Central memory CD8-positive, alpha-beta T cell (primary cell): ENCODE measurements at regions not wholly inside any gene's neighbourhood (a gene's known extent, or its start where the extent isn't known, plus 50 kb on each side); places are given as distances from the start of the nearest gene placed in this dataset.

ENCODE experiments used
- ATAC-seq: fragments of 150-1000 bp; cut with Tn5 transposase; replicated peaks from 2 replicates; pipeline ENCODE4 v1.10.0; 2022; ENCODE audit warnings: mild to moderate bottlenecking, moderate FRiP score, moderate number of reproducible peaks; ENCODE audit not compliant: poor library complexity, severe bottlenecking; ENCODE audit errors: extremely low read depth
- DNase-seq, 2 donors: peaks; one replicate each; pipeline ENCODE4 v3.0.0; 2021; ENCODE audit warnings: low spot score in 2 of 2
- H3K27ac Mint-ChIP-seq: one replicate; pipeline ENCODE4 v1.8.0; 2022; ENCODE audit warnings: low read depth, mild to moderate bottlenecking, moderate library complexity, mixed read lengths
- H3K27me3 Mint-ChIP-seq: one replicate; pipeline ENCODE4 v1.8.0; 2022; ENCODE audit warnings: mixed read lengths
- H3K36me3 Mint-ChIP-seq: one replicate; pipeline ENCODE4 v1.8.0; 2022; ENCODE audit warnings: mild to moderate bottlenecking, moderate library complexity, mixed read lengths; ENCODE audit not compliant: insufficient read depth
- H3K4me1 Mint-ChIP-seq: one replicate; pipeline ENCODE4 v1.8.0; 2022; ENCODE audit warnings: mixed read lengths
- H3K4me3 Mint-ChIP-seq: one replicate; pipeline ENCODE4 v1.8.0; 2022; ENCODE audit warnings: mild to moderate bottlenecking, moderate library complexity, mixed read lengths
- H3K9me3 Mint-ChIP-seq: one replicate; pipeline ENCODE4 v1.8.0; 2022; ENCODE audit warnings: mixed read lengths

DNA sequence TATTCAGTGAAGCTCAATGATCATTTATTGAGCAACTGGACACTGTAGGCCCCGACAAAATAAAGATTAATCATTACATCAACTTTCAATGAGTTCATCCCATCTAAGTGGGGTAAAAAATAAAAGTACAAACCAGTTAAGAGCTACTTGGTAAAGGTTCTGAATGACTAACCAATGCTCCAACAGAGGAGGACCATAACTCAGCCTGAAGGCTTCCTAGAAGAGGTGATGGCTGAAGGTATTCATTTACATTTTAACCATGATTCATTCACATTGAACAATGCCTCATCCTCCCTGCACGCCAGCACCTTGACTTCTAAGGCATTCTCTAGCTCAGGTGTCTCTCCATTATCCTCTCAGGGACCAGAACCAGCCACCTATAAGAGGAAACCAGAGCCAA, 201.4 kb downstream of the ZNF462 start:
- no peak overlapping the region for H3K27ac Mint-ChIP-seq
- no peak for ATAC-seq
- no peaks in the 10 kb centered on the region for H3K36me3 Mint-ChIP-seq
- H3K9me3 Mint-ChIP-seq: no peaks in the 10 kb centered on the region
- no peak overlapping the region for H3K4me3 Mint-ChIP-seq
- no peak for DNase-seq
- H3K4me1 Mint-ChIP-seq: no peaks in the 10 kb centered on the region
- no peaks in the 10 kb centered on the region for H3K27me3 Mint-ChIP-seq

DNA sequence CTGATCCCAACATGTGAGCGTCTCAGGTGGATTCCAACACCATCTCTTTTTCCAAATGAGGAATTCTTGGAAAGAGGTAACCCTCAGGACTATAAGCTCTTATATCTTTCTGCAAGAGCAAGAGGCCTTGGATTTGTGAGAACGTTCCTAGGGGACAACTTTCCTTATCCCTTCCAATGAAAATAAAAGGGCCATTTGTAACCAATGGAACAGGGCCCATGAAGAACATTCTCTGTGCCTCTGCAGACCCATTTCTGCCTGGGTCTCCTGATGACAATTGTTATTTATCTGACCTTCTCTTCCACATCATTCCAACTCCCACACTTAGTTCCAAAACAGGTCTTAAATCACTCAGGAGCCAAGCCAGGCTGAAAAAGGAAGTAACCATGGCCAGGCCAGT, 202.6 kb downstream of the ZNF462 start:
- DNase-seq (no peak), ATAC-seq (no peak)
- no peaks in the 10 kb centered on the region for H3K27me3 Mint-ChIP-seq
- no peaks in the 10 kb centered on the region for H3K4me1 Mint-ChIP-seq
- no peaks in the 10 kb centered on the region for H3K9me3 Mint-ChIP-seq
- no peak overlapping the region for H3K4me3 Mint-ChIP-seq
- H3K36me3 Mint-ChIP-seq: no peaks in the 10 kb centered on the region
- no peak overlapping the region for H3K27ac Mint-ChIP-seq

GRCh38 chr9:107067739-107068416, 204.9 kb downstream of the ZNF462 start:
- DNase-seq: no peak
- Mint-ChIP-seq H3K9me3 (no peaks in the 10 kb centered on the region), H3K27me3 (no peaks in the 10 kb centered on the region), H3K4me1 (no peaks in the 10 kb centered on the region), H3K36me3 (no peaks in the 10 kb centered on the region), H3K27ac (no peak overlapping the region), H3K4me3 (no peak overlapping the region)
- ATAC-seq: no peak

GRCh38 chr9:107068581-107068980, 205.6 kb downstream of the ZNF462 start:
- DNase-seq (no peak), ATAC-seq (no peak)
- Mint-ChIP-seq H3K36me3 (no peaks in the 10 kb centered on the region), H3K9me3 (no peaks in the 10 kb centered on the region), H3K4me3 (no peak overlapping the region), H3K27me3 (no peaks in the 10 kb centered on the region), H3K27ac (no peak overlapping the region), H3K4me1 (no peaks in the 10 kb centered on the region)

DNA sequence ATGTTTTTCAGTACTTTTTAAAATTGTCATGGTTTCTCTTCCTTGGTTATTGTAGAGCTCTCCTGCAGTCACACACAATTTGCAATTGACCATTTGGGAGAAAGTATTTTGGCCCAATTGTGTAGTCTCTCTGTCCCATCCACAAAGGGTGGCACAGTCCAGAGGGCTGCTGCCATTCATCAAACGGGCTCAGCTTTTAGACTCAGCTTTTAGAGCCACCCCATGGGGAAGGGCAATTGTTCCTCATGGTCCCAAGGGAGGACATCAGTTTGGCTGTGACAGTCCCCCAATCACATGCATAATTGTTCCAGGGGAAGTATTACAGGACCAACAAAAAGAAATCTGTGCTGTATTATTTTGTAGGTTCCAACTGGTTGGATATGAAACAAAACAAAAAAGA, 207.6 kb downstream of the ZNF462 start:
- no peaks in the 10 kb centered on the region for H3K4me1 Mint-ChIP-seq
- no peaks in the 10 kb centered on the region for H3K36me3 Mint-ChIP-seq
- no peaks in the 10 kb centered on the region for H3K27me3 Mint-ChIP-seq
- no peak for DNase-seq
- ATAC-seq: no peak
- no peak overlapping the region for H3K27ac Mint-ChIP-seq
- no peak overlapping the region for H3K4me3 Mint-ChIP-seq
- H3K9me3 Mint-ChIP-seq: no peaks in the 10 kb centered on the region

DNA sequence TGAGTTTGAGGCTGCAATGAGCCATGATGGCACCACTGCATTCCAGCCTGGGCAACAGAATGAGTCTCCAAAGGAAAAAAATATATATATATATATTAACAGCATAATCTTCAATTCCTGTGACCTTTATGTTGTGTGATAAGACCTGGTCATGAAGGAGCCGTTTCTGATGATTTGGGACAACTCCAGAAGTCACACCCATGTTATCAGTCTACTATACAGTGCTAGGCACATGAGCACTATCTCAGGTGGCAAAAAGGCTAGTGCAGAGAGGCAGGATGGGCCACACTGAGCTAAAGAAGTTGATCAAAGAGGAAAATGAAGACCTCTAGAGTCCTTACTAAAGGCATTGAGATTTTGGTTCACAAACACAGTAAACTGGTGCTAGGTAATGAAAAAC, 205.0 kb upstream of the RAD23B start:
- Mint-ChIP-seq H3K27me3 (no peaks in the 10 kb centered on the region), H3K27ac (no peak overlapping the region), H3K9me3 (no peaks in the 10 kb centered on the region), H3K36me3 (no peaks in the 10 kb centered on the region), H3K4me3 (no peak overlapping the region), H3K4me1 (no peaks in the 10 kb centered on the region)
- DNase-seq: no peak
- no peak for ATAC-seq

DNA sequence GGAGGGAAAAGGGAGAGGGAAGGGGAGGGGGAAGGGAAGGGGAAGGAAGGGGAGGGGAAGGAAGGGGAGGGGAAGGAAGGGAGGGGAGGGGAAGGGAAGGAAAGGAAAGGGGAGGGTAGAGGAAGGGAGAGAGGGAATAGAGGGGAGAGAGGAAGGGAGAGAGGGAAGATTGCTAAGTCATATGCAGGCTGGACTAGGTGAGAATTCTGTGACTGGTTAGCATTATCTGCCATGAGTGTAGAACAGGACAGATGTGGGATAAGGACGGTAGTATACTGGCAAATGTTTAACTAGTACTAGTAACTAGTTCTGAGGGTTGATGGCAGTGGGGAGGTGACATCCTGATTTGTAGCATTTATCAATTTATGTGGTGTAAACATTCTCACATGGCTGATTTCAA, 203.5 kb upstream of the RAD23B start:
- no peak for DNase-seq
- no peaks in the 10 kb centered on the region for H3K9me3 Mint-ChIP-seq
- ATAC-seq: no peak
- H3K4me1 Mint-ChIP-seq: no peaks in the 10 kb centered on the region
- no peaks in the 10 kb centered on the region for H3K27me3 Mint-ChIP-seq
- no peak overlapping the region for H3K27ac Mint-ChIP-seq
- no peaks in the 10 kb centered on the region for H3K36me3 Mint-ChIP-seq
- H3K4me3 Mint-ChIP-seq: no peak overlapping the region

GRCh38 chr9:107080130-107080529, 202.9 kb upstream of the RAD23B start:
- no peaks in the 10 kb centered on the region for H3K36me3 Mint-ChIP-seq
- no peaks in the 10 kb centered on the region for H3K9me3 Mint-ChIP-seq
- DNase-seq: no peak
- ATAC-seq: no peak
- H3K4me3 Mint-ChIP-seq: no peak overlapping the region
- H3K4me1 Mint-ChIP-seq: no peaks in the 10 kb centered on the region
- no peak overlapping the region for H3K27ac Mint-ChIP-seq
- H3K27me3 Mint-ChIP-seq: no peaks in the 10 kb centered on the region

DNA sequence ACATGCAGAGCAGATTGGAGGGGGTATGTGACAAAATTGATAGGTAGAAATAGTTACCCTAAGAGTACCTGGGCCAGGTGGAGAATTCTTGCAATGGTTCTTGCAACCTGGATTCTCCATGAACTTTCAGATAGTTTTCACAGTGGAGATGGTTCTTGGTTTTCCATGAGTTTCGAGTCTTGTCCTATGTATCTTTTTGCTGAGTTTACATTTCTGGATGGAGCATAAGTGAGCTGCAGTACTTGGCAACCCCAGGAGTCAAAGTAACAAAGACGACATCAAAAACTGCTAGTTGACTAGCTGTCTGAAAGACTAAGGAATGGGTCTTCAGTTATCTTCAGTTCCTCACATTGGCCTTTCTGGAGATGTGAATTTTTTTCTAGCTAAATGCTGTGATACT, 196.6 kb upstream of the RAD23B start:
- DNase-seq (no peak), ATAC-seq (no peak)
- no peak overlapping the region for H3K27ac Mint-ChIP-seq
- peaks cover 2% of the 10 kb centered on the region for H3K36me3 Mint-ChIP-seq
- no peaks in the 10 kb centered on the region for H3K4me1 Mint-ChIP-seq
- no peak overlapping the region for H3K4me3 Mint-ChIP-seq
- no peaks in the 10 kb centered on the region for H3K9me3 Mint-ChIP-seq
- peaks cover 25% of the 10 kb centered on the region for H3K27me3 Mint-ChIP-seq

- Mint-ChIP-seq H3K4me1 (no peaks in the 10 kb centered on the region), H3K27ac (no peak overlapping the region), H3K4me3 (no peak overlapping the region), H3K27me3 (peaks cover 25% of the 10 kb centered on the region), H3K36me3 (peaks cover 2% of the 10 kb centered on the region), H3K9me3 (no peaks in the 10 kb centered on the region)
- DNase-seq (no peak), ATAC-seq (no peak)
These were observed 195.9 kb upstream of the RAD23B start for GRCh38 chr9:107087222-107087621.

DNA sequence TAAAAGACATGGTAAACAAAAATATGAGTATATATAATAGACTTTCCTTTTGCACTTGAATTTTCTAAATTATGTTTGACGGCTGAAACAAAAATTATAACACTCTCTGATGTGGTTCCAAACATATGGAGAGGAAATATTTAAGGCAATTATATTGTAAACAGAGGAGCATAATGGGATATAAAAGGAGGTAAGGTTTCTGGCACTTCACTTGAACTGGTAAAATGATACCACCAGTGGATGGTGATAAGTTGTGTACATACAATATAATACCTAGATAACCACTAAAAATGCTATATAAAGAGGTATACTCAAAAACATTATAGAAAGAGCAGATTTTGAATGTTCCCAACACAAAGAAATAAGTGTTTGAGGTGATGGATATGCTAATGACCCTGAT, 192.9 kb upstream of the RAD23B start:
- no peak for DNase-seq
- Mint-ChIP-seq H3K27ac (no peak overlapping the region), H3K4me1 (no peaks in the 10 kb centered on the region), H3K9me3 (no peaks in the 10 kb centered on the region), H3K36me3 (peaks cover 2% of the 10 kb centered on the region), H3K4me3 (no peak overlapping the region), H3K27me3 (peaks cover 25% of the 10 kb centered on the region)
- ATAC-seq: no peak

- DNase-seq (no peak), ATAC-seq (no peak)
- no peak overlapping the region for H3K4me3 Mint-ChIP-seq
- H3K27ac Mint-ChIP-seq: no peak overlapping the region
- H3K4me1 Mint-ChIP-seq: no peaks in the 10 kb centered on the region
- peaks cover 15% of the 10 kb centered on the region for H3K27me3 Mint-ChIP-seq
- H3K36me3 Mint-ChIP-seq: peaks cover 2% of the 10 kb centered on the region
- no peaks in the 10 kb centered on the region for H3K9me3 Mint-ChIP-seq
These were observed 189.6 kb upstream of the RAD23B start for GRCh38 chr9:107093365-107094060.

DNA sequence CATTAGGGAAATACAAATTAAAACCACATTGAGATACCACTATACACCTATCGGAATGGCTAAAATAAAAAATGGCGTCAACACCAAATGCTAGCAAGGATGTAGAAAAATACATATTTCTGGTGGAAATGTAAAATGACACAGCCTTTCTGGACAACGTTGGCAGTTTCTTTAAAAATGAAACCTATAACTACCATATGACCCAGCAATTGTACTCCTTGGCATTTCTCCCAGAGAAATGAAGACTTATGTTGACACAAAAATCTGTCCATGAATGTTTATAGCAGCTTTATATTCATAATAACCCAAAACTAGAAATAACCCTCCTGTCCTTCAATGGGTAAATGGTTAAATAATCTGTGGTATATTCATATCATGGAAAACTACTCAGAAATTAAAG, 188.7 kb upstream of the RAD23B start:
- H3K4me1 Mint-ChIP-seq: no peaks in the 10 kb centered on the region
- peaks cover under 1% of the 10 kb centered on the region for H3K9me3 Mint-ChIP-seq
- no peak overlapping the region for H3K27ac Mint-ChIP-seq
- H3K27me3 Mint-ChIP-seq: peaks cover 6% of the 10 kb centered on the region
- ATAC-seq: no peak
- no peaks in the 10 kb centered on the region for H3K36me3 Mint-ChIP-seq
- no peak overlapping the region for H3K4me3 Mint-ChIP-seq
- DNase-seq: no peak
